ENCODE measurements at regions not wholly inside any gene's neighbourhood (a gene's known extent, or its start where the extent isn't known, plus 50 kb on each side); places are given as distances from the start of the nearest gene placed in this dataset.

DNA sequence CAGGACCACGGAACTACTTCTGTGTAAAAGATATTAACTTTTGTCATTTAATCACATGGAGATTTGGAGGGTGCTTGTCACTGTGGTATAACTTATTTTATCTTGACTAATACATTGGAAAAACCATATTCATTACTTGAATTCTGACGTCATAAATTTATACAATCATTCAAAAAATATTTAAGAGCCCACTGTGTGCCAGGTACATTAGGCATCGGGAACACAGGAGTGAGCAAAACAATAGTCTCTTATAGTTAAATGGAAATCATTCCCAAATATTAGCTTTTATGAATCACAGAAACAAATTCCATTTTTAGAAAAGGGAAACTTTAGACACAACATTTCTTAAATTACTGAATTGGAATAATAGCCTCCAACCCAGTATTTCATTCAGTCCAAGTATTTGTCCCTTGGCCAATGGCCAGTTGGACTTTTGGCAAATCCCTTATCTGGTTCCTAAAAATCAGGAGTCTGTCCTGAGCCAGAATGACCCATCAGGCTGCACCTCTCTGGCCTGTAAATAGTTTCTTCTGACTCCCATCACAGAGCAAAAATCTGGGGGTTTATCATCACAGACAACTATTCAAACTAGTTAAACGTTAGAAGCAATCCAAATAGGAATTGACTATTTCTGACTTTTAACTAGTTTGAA, 104.3 kb upstream of the FSTL4 start:
- no peaks in the 10 kb centered on the region for H4K20me1 ChIP-seq (ENCODE audit: control insufficient read depth, insufficient read depth, low read depth, low read length)
- no peaks in the 10 kb centered on the region for H3K27me3 ChIP-seq (ENCODE audit: control insufficient read depth, low read length)
- H3F3A ChIP-seq (ENCODE audit: control insufficient read depth, insufficient read depth), result no peaks in the 10 kb centered on the region
- H3K36me3 ChIP-seq (ENCODE audit: control insufficient read depth, low read length), result no peaks in the 10 kb centered on the region
- no peaks in the 10 kb centered on the region for H3K79me2 ChIP-seq (ENCODE audit: control insufficient read depth, low read length)
- no peak overlapping the region for H3K4me2 ChIP-seq (ENCODE audit: low read length)
- peaks cover 4% of the 10 kb centered on the region for H3K9me3 ChIP-seq (ENCODE audit: control insufficient read depth, insufficient read depth, low read length)
- H3K4me1 ChIP-seq (ENCODE audit: control insufficient read depth, low read length), result no peaks in the 10 kb centered on the region
- H3K4me3 ChIP-seq (ENCODE audit: low read length), result no peak overlapping the region
- TF ChIP-seq, protein P1, sequence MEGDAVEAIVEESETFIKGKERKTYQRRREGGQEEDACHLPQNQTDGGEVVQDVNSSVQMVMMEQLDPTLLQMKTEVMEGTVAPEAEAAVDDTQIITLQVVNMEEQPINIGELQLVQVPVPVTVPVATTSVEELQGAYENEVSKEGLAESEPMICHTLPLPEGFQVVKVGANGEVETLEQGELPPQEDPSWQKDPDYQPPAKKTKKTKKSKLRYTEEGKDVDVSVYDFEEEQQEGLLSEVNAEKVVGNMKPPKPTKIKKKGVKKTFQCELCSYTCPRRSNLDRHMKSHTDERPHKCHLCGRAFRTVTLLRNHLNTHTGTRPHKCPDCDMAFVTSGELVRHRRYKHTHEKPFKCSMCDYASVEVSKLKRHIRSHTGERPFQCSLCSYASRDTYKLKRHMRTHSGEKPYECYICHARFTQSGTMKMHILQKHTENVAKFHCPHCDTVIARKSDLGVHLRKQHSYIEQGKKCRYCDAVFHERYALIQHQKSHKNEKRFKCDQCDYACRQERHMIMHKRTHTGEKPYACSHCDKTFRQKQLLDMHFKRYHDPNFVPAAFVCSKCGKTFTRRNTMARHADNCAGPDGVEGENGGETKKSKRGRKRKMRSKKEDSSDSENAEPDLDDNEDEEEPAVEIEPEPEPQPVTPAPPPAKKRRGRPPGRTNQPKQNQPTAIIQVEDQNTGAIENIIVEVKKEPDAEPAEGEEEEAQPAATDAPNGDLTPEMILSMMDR (IDR thresholded peaks at IDR 0.05; ENCODE audit: low read depth, low read length, poor library complexity, severe bottlenecking), result no peak
- no peak for TF ChIP-seq EZH2phosphoT487 (IDR thresholded peaks at IDR 0.05; ENCODE audit: borderline replicate concordance, low read length)
- no peak overlapping the region for H3K27ac ChIP-seq (ENCODE audit: low read depth, low read length)
- no peaks in the 10 kb centered on the region for H3K9me2 ChIP-seq (replicated peaks; ENCODE audit: control insufficient read depth, low read length)

GRCh38 chr5:133715616-133716015, 103.3 kb upstream of the FSTL4 start:
- H3K4me1 ChIP-seq (ENCODE audit: control insufficient read depth, low read length), result no peaks in the 10 kb centered on the region
- H3K4me2 ChIP-seq (ENCODE audit: low read length), result no peak overlapping the region
- no peak overlapping the region for H3K4me3 ChIP-seq (ENCODE audit: low read length)
- no peaks in the 10 kb centered on the region for H3K27me3 ChIP-seq (ENCODE audit: control insufficient read depth, low read length)
- no peaks in the 10 kb centered on the region for H3K9me3 ChIP-seq (ENCODE audit: control insufficient read depth, insufficient read depth, low read length)
- H3K79me2 ChIP-seq (ENCODE audit: control insufficient read depth, low read length), result no peaks in the 10 kb centered on the region
- H3K36me3 ChIP-seq (ENCODE audit: control insufficient read depth, low read length), result no peaks in the 10 kb centered on the region
- no peaks in the 10 kb centered on the region for H3K9me2 ChIP-seq (replicated peaks; ENCODE audit: control insufficient read depth, low read length)
- no peaks in the 10 kb centered on the region for H3F3A ChIP-seq (ENCODE audit: control insufficient read depth, insufficient read depth)
- no peaks in the 10 kb centered on the region for H4K20me1 ChIP-seq (ENCODE audit: control insufficient read depth, insufficient read depth, low read depth, low read length)
- TF ChIP-seq, protein P1 (IDR thresholded peaks at IDR 0.05; ENCODE audit: low read depth, low read length, poor library complexity, severe bottlenecking), result no peak
- no peak for TF ChIP-seq EZH2phosphoT487 (IDR thresholded peaks at IDR 0.05; ENCODE audit: borderline replicate concordance, low read length)
- H3K27ac ChIP-seq (ENCODE audit: low read depth, low read length), result no peak overlapping the region

DNA sequence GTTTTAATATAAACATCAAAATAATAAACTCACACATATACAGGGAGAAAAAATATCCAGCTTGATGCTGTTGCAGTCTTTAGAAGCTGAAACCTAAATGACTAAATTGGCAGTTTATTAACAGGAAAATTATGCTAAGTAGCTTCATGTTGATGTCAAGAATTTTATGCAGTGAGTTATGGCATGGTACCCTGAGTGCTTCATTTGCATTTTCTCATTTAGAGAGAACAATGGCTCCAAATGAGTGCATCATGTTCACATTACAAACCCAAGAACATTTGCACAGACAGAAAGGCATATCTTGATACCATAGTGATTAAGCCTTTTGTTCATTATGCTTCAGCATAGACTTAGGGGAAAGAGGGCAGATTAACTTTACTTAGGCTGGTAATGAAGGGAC, 102.9 kb upstream of the FSTL4 start:
- Histone ChIP-seq H3F3A (ENCODE audit: control insufficient read depth, insufficient read depth) (no peaks in the 10 kb centered on the region), H3K27me3 (ENCODE audit: control insufficient read depth, low read length) (no peaks in the 10 kb centered on the region), H3K9me2 (replicated peaks; ENCODE audit: control insufficient read depth, low read length) (no peaks in the 10 kb centered on the region), H4K20me1 (ENCODE audit: control insufficient read depth, insufficient read depth, low read depth, low read length) (no peaks in the 10 kb centered on the region), H3K79me2 (ENCODE audit: control insufficient read depth, low read length) (no peaks in the 10 kb centered on the region), H3K4me1 (ENCODE audit: control insufficient read depth, low read length) (no peaks in the 10 kb centered on the region), H3K9me3 (ENCODE audit: control insufficient read depth, insufficient read depth, low read length) (no peaks in the 10 kb centered on the region), H3K27ac (ENCODE audit: low read depth, low read length) (no peak overlapping the region), H3K36me3 (ENCODE audit: control insufficient read depth, low read length) (no peaks in the 10 kb centered on the region), H3K4me2 (ENCODE audit: low read length) (no peak overlapping the region), H3K4me3 (ENCODE audit: low read length) (no peak overlapping the region)
- no peak for TF ChIP-seq EZH2phosphoT487 (IDR thresholded peaks at IDR 0.05; ENCODE audit: borderline replicate concordance, low read length)
- TF ChIP-seq, protein P1 (IDR thresholded peaks at IDR 0.05; ENCODE audit: low read depth, low read length, poor library complexity, severe bottlenecking), result no peak
